ENCODE measurements at regions not wholly inside any gene's neighbourhood (a gene's known extent, or its start where the extent isn't known, plus 50 kb on each side); places are given as distances from the start of the nearest gene placed in this dataset.

GRCh38 chr5:157917899-157918809 lies 59.2 kb upstream of the CLINT1 start:
- TF ChIP-seq CTCF (IDR thresholded peaks at IDR 0.05; ENCODE audit: unreplicated experiment) = peak; percentile 59
- H3K27me3 Mint-ChIP-seq = peaks cover 8% of the 10 kb centered on the region
- no peaks in the 10 kb centered on the region for H3K36me3 Mint-ChIP-seq (ENCODE audit: insufficient read depth)
- DNase-seq (ENCODE audit: low spot score, unreplicated experiment) = no peak
- H3K27ac Mint-ChIP-seq = peak overlapping the region; percentile 43
- H3K9me3 Mint-ChIP-seq (ENCODE audit: low read depth) = no peaks in the 10 kb centered on the region
- peaks cover 47% of the 10 kb centered on the region for H3K4me1 Mint-ChIP-seq (ENCODE audit: low read depth)
- H3K4me3 Mint-ChIP-seq (ENCODE audit: low read depth) = no peak overlapping the region

- peaks cover 8% of the 10 kb centered on the region for H3K27me3 Mint-ChIP-seq
- no peak for DNase-seq (ENCODE audit: low spot score, unreplicated experiment)
- H3K9me3 Mint-ChIP-seq (ENCODE audit: low read depth) = no peaks in the 10 kb centered on the region
- H3K4me1 Mint-ChIP-seq (ENCODE audit: low read depth) = peaks cover 53% of the 10 kb centered on the region
- H3K27ac Mint-ChIP-seq = peak overlapping the region; percentile 43
- no peak overlapping the region for H3K4me3 Mint-ChIP-seq (ENCODE audit: low read depth)
- H3K36me3 Mint-ChIP-seq (ENCODE audit: insufficient read depth) = no peaks in the 10 kb centered on the region
- no peak for TF ChIP-seq CTCF (IDR thresholded peaks at IDR 0.05; ENCODE audit: unreplicated experiment)
Measured at GRCh38 chr5:157917491-157917890, 58.5 kb upstream of the CLINT1 start.

GRCh38 chr5:157915638-157916037 lies 56.7 kb upstream of the CLINT1 start:
- no peak for TF ChIP-seq CTCF (IDR thresholded peaks at IDR 0.05; ENCODE audit: unreplicated experiment)

GRCh38 chr5:157914151-157914788 lies 55.3 kb upstream of the CLINT1 start:
- Mint-ChIP-seq H3K9me3 (ENCODE audit: low read depth) (no peaks in the 10 kb centered on the region), H3K27ac (peak overlapping the region; percentile 31), H3K27me3 (peaks cover 1% of the 10 kb centered on the region), H3K4me1 (ENCODE audit: low read depth) (peaks cover 43% of the 10 kb centered on the region), H3K4me3 (ENCODE audit: low read depth) (no peak overlapping the region), H3K36me3 (ENCODE audit: insufficient read depth) (no peaks in the 10 kb centered on the region)
- DNase-seq (ENCODE audit: low spot score, unreplicated experiment) = no peak
- no peak for TF ChIP-seq CTCF (IDR thresholded peaks at IDR 0.05; ENCODE audit: unreplicated experiment)

More at GRCh38 chr5:157915638-157916037, 56.7 kb upstream of the CLINT1 start:
- Mint-ChIP-seq H3K4me3 (ENCODE audit: low read depth) (no peak overlapping the region), H3K27ac (no peak overlapping the region), H3K9me3 (ENCODE audit: low read depth) (no peaks in the 10 kb centered on the region), H3K4me1 (ENCODE audit: low read depth) (peaks cover 53% of the 10 kb centered on the region), H3K36me3 (ENCODE audit: insufficient read depth) (no peaks in the 10 kb centered on the region), H3K27me3 (peaks cover 8% of the 10 kb centered on the region)
- DNase-seq (ENCODE audit: low spot score, unreplicated experiment) = no peak

DNA sequence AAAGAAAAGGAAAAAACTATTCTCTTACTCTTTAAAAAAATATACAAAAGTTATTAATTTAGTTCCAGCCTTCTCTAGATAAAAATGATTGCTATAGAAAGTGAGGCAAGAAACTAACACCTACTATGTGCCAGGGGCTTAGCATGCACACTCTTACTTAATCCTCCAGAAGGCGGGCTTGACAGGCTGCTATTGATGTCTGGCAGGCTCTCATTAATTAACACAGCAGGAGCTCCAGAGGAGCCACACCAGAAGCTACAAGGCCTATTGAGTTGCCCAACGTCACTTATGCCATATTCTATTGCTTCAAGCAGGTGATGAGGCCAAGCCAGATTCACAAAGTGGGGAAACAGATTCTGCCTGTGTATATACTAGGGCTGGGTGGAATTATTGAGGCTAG lies 54.6 kb upstream of the CLINT1 start:
- Mint-ChIP-seq H3K4me3 (ENCODE audit: low read depth) (no peak overlapping the region), H3K27ac (peak overlapping the region; percentile 31)
- no peak for DNase-seq (ENCODE audit: low spot score, unreplicated experiment)

More for the DNA sequence above, 54.6 kb upstream of the CLINT1 start:
- Mint-ChIP-seq H3K36me3 (ENCODE audit: insufficient read depth) (no peaks in the 10 kb centered on the region), H3K9me3 (ENCODE audit: low read depth) (no peaks in the 10 kb centered on the region), H3K4me1 (ENCODE audit: low read depth) (peaks cover 36% of the 10 kb centered on the region), H3K27me3 (no peaks in the 10 kb centered on the region)
- TF ChIP-seq CTCF (IDR thresholded peaks at IDR 0.05; ENCODE audit: unreplicated experiment) = no peak
